ENCODE measurements at regions not wholly inside any gene's neighbourhood (a gene's known extent, or its start where the extent isn't known, plus 50 kb on each side); places are given as distances from the start of the nearest gene placed in this dataset.
"Not testable (repeated sequence)": the region's sequence is repeated elsewhere in the genome, so short reads cannot be mapped to it uniquely, and the experiment has no call there.

DNA sequence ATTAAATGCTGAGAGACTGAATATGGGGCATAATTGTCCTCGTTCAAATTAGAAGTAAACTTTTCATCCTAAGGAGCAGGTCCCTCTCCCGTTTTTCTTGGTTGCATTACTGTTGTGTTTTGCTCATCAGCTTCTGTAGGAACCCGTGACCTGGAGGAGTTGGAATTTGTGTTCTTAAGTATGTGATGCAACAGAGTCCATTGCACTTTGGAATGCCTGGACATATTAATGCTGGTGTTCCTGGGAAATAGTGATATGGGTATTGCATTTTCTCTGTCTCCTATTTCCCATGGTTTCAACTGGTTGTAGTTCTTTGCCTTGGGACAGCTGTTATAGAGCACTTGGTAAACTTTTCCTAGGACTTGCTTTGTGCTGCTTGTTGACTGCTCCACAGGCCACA lies 417.8 kb upstream of the LCORL start:
- DNase-seq = no peak
- H3K27ac ChIP-seq = no peak overlapping the region
- no peaks in the 10 kb centered on the region for H3K27me3 ChIP-seq
- no peak for TF ChIP-seq CTCF (IDR thresholded peaks at IDR 0.05)
- TF ChIP-seq POLR2A (IDR thresholded peaks at IDR 0.05) = no peak
- no peaks in the 10 kb centered on the region for H3K36me3 ChIP-seq (ENCODE audit: low read depth, missing control alignments)
- H3K4me3 ChIP-seq = no peak overlapping the region
- H3K4me1 ChIP-seq = no peaks in the 10 kb centered on the region
- H3K9me3 ChIP-seq = no peaks in the 10 kb centered on the region
- intact Hi-C loops (cut with DNase I; ENCODE audit: low total_unique reads) = no loop called here
- 89% methylated on average over 3 of the region's 3 CpGs for WGBS, 2 donors

DNA sequence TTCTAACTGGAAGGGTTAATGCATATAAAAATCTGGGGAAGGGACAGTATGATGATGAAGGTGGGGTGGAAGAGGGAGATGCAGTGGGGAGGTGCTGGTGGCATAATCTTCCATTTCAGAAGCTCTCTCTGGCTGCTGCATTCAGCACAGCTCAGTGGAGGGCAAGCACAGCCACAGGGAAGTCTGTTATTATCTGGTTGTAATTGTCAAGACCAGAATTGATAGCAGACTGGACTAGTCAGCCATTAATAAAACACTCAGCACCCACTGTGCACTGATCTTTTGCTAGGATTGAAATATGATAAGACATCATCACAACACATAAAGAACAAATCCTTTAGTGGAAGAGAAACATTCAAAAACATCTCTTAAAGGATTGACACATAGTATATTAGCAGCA lies 414.2 kb upstream of the LCORL start:
- no peak for DNase-seq
- TF ChIP-seq POLR2A (IDR thresholded peaks at IDR 0.05) (no peak), CTCF (IDR thresholded peaks at IDR 0.05) (no peak)
- Histone ChIP-seq H3K27ac (no peak overlapping the region), H3K27me3 (no peaks in the 10 kb centered on the region), H3K4me1 (no peaks in the 10 kb centered on the region), H3K4me3 (no peak overlapping the region), H3K36me3 (ENCODE audit: low read depth, missing control alignments) (no peaks in the 10 kb centered on the region), H3K9me3 (no peaks in the 10 kb centered on the region)
- intact Hi-C loops (cut with DNase I; ENCODE audit: low total_unique reads) = no loop called here

DNA sequence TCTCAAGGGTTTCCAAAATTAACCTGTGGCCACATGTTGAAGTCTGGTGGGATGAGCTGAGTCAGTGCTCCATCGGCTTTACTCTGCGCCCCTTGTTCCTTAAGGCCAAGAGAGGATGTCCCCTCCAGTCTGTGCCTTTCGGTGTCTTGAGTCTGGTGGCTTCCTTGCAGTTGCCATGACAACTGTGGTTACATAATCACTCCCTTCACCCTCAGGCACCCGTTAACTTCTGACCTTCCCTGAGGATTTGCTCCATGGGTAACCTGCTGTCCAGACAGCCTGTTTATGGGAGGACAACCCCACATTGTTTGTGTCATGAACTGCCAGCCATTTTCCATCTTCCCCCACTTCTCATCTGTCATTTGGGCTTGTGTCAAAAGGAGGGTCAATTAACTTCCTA lies 401.1 kb upstream of the LCORL start:
- no peak for DNase-seq
- no peaks in the 10 kb centered on the region for H3K27me3 ChIP-seq
- TF ChIP-seq POLR2A (IDR thresholded peaks at IDR 0.05) = no peak
- no peak overlapping the region for H3K4me3 ChIP-seq
- H3K36me3 ChIP-seq (ENCODE audit: low read depth, missing control alignments) = no peaks in the 10 kb centered on the region
- H3K27ac ChIP-seq = no peak overlapping the region
- no peaks in the 10 kb centered on the region for H3K9me3 ChIP-seq
- WGBS, 2 donors = 85 to 93% methylated on average over 4 of the region's 4 CpGs
- intact Hi-C loops (cut with DNase I; ENCODE audit: low total_unique reads) = no loop called here
- H3K4me1 ChIP-seq = no peaks in the 10 kb centered on the region

DNA sequence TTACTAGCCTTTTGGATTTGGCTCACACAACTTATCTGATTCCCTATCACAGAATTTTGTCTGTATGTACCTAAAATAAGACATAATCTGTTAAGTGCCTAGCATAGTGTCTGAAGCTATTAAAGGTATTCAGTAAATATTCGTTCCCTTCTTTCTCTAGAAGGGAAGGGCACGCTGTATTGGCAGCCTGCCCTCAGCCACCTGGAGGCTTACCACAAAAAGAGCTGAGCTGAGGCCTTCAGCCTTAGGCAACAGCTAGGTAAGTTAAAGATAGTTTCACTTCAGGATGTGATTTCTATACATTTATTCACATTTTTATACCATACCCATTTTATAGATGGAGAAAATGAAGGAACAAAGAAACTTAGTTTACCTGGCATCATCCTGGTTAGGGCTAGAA lies 400.0 kb upstream of the LCORL start:
- no peak for DNase-seq
- 65 to 66% methylated on average over 2 of the region's 2 CpGs for whole genome bisulfite sequencing, 2 donors
- no peaks in the 10 kb centered on the region for H3K36me3 ChIP-seq (ENCODE audit: low read depth, missing control alignments)
- no peaks in the 10 kb centered on the region for H3K9me3 ChIP-seq
- no peaks in the 10 kb centered on the region for H3K27me3 ChIP-seq
- no peak overlapping the region for H3K4me3 ChIP-seq
- TF ChIP-seq POLR2A (IDR thresholded peaks at IDR 0.05) (no peak), CTCF (IDR thresholded peaks at IDR 0.05) (no peak)
- H3K27ac ChIP-seq = no peak overlapping the region
- H3K4me1 ChIP-seq = no peaks in the 10 kb centered on the region
- intact Hi-C loops (cut with DNase I; ENCODE audit: low total_unique reads) = no loop called here

GRCh38 chr4:18419780-18420179 lies 398.2 kb upstream of the LCORL start:
- Histone ChIP-seq H3K4me1 (no peaks in the 10 kb centered on the region), H3K9me3 (no peaks in the 10 kb centered on the region), H3K27me3 (no peaks in the 10 kb centered on the region), H3K4me3 (no peak overlapping the region), H3K27ac (no peak overlapping the region), H3K36me3 (ENCODE audit: low read depth, missing control alignments) (no peaks in the 10 kb centered on the region)
- DNase-seq = no peak
- intact Hi-C loops (cut with DNase I; ENCODE audit: low total_unique reads) = no loop called here
- TF ChIP-seq CTCF (IDR thresholded peaks at IDR 0.05) = no peak
- TF ChIP-seq POLR2A (IDR thresholded peaks at IDR 0.05) = no peak
- 52 to 55% methylated on average over 3 of the region's 3 CpGs for WGBS, 2 donors

DNA sequence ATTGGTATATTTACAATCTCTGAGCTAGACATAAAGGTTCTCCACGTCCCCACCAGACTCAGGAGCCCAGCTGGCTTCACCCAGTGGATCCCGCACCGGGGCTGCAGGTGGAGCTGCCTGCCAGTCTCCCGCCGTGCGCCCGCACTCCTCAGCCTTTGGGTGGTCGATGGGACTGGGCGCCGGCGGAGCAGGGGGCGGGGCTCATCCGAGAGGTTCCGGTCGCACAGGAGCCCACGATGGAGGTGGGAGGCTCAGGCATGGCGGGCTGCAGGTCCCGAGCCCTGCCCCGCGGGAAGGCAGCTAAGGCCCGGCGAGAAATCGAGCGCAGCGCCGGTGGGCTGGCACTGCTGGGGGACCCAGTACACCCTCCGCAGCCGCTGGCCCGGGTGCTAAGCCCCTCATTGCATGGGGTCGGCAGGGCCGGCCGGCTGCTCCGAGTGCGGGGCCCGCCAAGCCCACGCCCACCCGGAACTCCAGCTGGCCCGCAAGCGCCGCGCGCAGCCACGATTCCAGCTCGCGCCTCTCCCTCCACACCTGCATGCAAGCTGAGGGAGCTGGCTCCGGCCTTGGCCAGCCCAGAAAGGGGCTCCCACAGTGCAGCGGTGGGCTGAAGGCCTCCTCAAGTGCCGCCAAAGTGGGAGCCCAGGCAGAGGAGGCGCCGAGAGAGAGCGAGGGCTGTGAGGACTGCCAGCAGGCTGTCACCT lies 396.8 kb upstream of the LCORL start:
- WGBS, 2 donors = 59 to 83% methylated on average over 10 to 39 of the region's 51 CpGs
- H3K4me1 ChIP-seq; H3K36me3 ChIP-seq (ENCODE audit: low read depth, missing control alignments); H3K27ac ChIP-seq; H3K27me3 ChIP-seq; H3K9me3 ChIP-seq; intact Hi-C loops (cut with DNase I; ENCODE audit: low total_unique reads): not testable (repeated sequence)
- peak; percentile 32 for DNase-seq
- H3K4me3 ChIP-seq = peak overlapping the region; percentile 26 to 38

DNA sequence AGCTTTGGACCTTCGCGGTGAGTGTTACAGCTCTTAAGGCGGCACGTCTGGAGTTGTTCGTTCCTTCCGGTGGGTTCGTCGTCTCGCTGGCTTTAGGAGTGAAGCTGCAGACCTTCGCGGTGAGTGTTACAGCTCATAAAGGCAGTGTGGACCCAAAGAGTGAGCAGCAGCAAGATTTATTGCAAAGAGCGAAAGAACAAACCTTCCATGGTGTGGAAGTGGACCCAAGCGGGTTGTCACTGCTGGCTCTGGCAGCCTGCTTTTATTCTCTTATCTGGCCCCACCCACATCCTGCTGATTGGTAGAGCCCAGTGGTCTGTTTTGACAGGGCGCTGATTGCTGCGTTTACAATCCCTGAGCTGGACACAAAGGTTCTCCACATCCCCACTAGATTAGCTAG lies 396.1 kb upstream of the LCORL start:
- H3K27ac ChIP-seq; H3K27me3 ChIP-seq; H3K4me1 ChIP-seq; DNase-seq; H3K9me3 ChIP-seq; intact Hi-C loops (cut with DNase I; ENCODE audit: low total_unique reads); H3K36me3 ChIP-seq (ENCODE audit: low read depth, missing control alignments): not testable (repeated sequence)
- peak overlapping the region; percentile 26 to 38 for H3K4me3 ChIP-seq
- 66 to 76% methylated on average over 14 to 15 of the region's 15 CpGs for WGBS, 2 donors

Measured in testis (tissue), 2 donors.